Activated naive CD4-positive, alpha-beta T cell treated with anti-CD3 and anti-CD28 coated beads, Interleukin-2, amount 50 U/mL, for 16 hours (primary cell): ENCODE measurements at regions not wholly inside any gene's neighbourhood (a gene's known extent, or its start where the extent isn't known, plus 50 kb on each side); places are given as distances from the start of the nearest gene placed in this dataset.

Experiments
- DNase-seq: peaks from one replicate; pipeline ENCODE4 v3.0.0-alpha.2; 2020

- DNase-seq: no peak
Measured at GRCh38 chr9:78813602-78814180, 516.8 kb downstream of the PSAT1 start.

GRCh38 chr9:78821126-78821822 lies 524.3 kb downstream of the PSAT1 start:
- no peak for DNase-seq

- DNase-seq: no peak
Measured at GRCh38 chr9:78826527-78826926, 529.6 kb downstream of the PSAT1 start.

GRCh38 chr9:78828521-78828920 lies 531.6 kb downstream of the PSAT1 start:
- no peak for DNase-seq

DNA sequence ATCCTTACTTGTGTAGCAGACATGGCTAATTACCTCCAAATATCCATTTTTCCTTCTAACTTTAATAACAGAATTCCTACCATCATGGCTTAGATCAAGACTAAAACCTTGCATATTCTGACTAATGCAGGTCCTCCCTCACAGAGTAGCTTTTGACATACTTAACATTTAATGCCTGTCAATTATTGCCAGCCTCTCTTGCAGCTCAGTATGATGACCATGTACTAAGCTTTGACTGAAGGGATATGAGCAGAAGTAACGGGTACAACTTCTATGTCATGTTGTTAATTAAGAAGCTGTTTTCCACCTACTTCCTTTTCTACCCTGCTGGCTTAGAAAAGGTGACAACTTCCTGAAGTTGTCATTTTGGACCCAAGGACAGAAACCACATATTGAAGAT lies 533.4 kb downstream of the PSAT1 start:
- no peak for DNase-seq

DNA sequence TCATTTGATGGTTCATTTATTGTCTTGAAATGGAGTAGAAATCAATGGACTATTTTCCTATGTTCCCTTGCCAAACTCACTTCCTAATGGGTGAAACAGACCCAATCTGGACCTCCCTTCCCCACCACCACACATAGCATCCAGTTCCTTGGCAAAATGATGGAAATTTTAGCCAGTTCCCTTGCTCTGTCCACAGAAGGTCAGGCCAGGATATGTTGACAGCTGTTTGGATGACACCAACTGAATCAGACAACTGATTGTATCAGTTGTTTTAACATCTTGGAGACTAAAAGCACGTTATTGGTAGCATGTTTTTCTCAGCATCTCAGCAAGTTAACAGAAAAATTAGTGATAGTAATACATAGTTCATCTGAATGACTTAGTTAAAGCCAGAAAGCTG lies 534.8 kb downstream of the PSAT1 start:
- no peak for DNase-seq

DNA sequence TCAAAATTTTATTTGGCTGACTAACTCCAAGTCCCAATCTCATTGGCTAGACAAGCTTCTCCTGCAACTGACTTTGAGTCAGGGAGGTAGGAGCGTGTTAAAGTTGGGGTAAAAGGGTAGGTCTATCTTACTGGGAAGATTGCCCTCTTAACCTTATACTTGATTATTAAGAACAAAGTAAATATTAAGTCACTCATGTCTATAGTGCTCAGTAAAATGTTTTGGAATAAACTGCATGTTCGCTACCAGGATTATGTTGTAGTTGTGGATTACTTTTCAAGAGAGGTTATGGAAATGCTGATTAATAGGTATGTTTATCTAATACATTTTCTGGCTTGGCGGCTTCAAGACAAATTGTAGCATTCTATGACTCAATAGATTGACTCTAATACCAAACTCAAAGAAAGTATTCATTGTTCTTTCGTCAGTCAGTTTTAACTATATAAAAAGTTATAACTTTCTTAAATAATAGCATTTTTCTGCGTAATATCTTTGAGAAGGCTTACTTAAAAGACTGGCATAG lies 539.1 kb downstream of the PSAT1 start:
- no peak for DNase-seq

GRCh38 chr9:78839252-78839651 lies 542.3 kb downstream of the PSAT1 start:
- no peak for DNase-seq

DNA sequence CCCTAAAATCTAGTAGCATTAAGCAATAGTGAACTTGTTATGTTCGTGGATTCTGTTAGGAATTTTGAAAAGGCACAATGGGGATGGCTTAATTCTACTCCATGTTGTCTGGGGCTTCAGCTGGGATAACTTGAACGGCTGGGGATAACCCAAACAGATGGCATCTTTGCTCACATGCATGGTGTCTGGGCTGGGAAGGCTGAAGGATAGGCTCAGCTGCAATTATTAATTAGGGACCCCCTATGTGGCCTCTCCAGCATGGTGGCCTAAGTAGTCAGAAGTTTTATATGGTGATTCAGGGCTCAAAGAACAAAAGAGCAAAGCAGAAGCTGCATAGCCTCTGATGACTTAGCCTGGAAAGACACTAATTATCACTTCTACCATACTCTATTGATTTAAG lies 551.1 kb downstream of the PSAT1 start:
- no peak for DNase-seq

GRCh38 chr9:78856144-78856543 lies 559.2 kb downstream of the PSAT1 start:
- DNase-seq: no peak

GRCh38 chr9:78856781-78857180 lies 559.9 kb downstream of the PSAT1 start:
- no peak for DNase-seq

GRCh38 chr9:78857373-78858225 lies 560.7 kb downstream of the PSAT1 start:
- no peak for DNase-seq

DNA sequence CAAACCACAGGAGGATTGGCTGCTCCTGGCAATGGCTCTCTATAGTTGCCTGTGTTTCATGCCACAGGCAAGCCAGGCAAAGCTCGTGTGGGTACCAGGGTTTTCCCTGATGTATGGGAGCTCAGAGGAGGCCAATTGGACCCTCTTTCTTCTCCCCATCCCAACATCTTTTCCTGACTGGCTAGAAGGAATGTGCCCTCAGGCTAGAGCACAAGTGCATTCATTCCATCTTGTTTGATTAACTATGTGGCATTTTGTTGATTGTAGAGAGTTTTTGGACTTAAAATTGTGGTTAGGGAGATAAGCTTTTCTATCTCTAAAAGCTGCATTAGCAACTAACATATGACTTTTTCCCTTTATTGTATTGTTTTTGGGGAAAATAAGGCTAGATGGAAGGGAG lies 561.3 kb downstream of the PSAT1 start:
- no peak for DNase-seq

- DNase-seq: no peak
Measured at GRCh38 chr9:78860801-78861475, 564.0 kb downstream of the PSAT1 start.

DNA sequence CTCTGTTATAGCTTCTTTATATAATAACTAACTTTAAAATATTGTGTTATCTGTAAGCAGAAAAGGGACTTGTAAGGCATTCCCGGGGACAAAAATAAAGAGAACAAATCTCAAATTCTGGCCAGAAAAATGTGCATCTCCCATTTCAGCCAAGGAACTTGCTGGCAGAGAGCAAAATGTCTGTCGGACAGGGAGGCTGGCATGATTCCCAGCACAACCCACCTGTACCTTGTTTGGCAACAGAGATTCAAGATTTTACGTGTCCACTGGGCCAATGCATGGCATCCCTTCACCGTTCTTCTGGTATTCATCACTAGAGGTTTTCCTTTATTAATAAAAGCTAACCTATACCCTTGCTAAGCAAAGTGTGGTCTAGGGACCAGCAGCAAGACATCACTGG lies 566.6 kb downstream of the PSAT1 start:
- DNase-seq: no peak

GRCh38 chr9:78865737-78866136 lies 568.8 kb downstream of the PSAT1 start:
- DNase-seq: no peak

- DNase-seq: no peak
Measured at GRCh38 chr9:78866207-78867132, 569.5 kb downstream of the PSAT1 start.

DNA sequence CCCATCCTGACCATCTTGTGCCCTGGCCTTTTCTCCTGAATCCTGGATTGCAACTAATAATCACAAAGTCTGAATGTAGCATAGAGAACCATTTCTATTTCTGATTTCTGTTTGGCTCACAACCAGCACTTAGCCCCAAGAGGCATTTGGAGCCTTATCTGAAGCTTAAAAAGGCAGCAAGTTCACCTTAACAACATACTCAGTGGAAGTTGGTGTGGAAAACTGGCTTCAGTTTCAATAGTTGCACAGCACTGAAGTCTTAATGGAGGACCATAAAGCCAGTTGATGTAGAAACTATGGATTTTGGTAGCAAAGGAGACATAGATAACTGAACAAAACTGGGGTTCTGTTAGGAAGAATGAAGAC lies 574.1 kb downstream of the PSAT1 start:
- DNase-seq: no peak

DNA sequence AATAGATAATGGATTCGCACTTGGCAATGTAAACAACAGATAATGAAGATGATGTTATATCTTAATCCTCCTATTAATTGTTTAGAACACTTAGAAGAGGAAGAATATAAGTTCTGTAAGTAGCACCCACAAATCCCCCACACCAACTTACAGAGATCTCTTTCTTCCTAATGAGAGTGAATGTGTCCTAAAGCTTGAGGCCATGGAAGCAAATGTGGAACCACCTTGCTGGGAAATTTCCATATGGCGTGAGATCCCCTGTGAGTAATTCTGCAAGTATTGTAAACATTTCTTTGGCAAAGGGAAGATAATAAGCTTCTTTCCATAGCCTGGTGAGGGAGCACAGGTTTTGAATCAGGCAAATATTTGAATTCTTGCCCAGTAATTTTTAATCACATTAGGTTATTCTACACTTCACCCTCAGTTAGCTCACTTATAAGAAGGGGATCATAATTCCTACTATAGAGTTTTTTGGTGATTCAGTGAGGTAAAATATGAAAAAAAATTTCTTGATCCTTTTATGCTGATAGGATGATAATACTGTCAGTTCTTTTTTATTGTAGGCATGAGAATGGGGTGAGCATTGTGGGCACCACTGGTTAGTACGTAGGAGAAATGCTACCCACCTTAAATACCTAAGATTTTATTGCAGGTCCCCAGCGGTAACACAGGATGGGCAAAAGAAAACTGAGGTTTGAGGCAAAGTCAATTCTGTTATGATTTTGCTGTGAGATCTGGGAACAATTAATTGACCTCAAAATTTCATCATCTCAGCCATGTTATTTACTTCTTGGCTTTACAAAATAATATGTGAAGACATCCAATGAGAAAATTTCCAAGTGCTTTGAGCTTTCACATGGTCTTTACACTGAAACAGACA lies 574.8 kb downstream of the PSAT1 start:
- DNase-seq: no peak

GRCh38 chr9:78874061-78874460 lies 577.1 kb downstream of the PSAT1 start:
- DNase-seq: no peak
